K562 (cell line): ENCODE measurements at regions not wholly inside any gene's neighbourhood (a gene's known extent, or its start where the extent isn't known, plus 50 kb on each side); places are given as distances from the start of the nearest gene placed in this dataset.

Source experiments
- BDP1 ChIP-seq: IDR thresholded peaks from 3 replicates; pipeline ENCODE4 v1.6.1; 2011; ENCODE audit not compliant: insufficient read length, insufficient read depth
- CTCF ChIP-seq, 3 experiments: IDR thresholded peaks in 2 of 3; conservative IDR thresholded peaks in 1 of 3; 2 replicates each; pipeline ENCODE4 v1.5.1; 2011 to 2012; ENCODE audit warnings: low read length in 3 of 3, mild to moderate bottlenecking in 3 of 3, control low read depth in 2 of 3, improper control_type of control experiment in 1 of 3, inconsistent platforms in 1 of 3, low read depth in 1 of 3, mixed read lengths in 1 of 3, moderate library complexity in 1 of 3; ENCODE audit not compliant: insufficient read depth in 2 of 3
- IRF1 ChIP-seq: sonication (generic); formaldehyde crosslinking; IDR thresholded peaks from 2 replicates; pipeline ENCODE4 v1.8.0; 2022; ENCODE audit warnings: missing genetic modification reagents, mild to moderate bottlenecking, borderline replicate concordance
- MXI1 ChIP-seq: IDR thresholded peaks from 2 replicates; pipeline ENCODE4 v1.6.1; 2011; ENCODE audit warnings: low read depth, mild to moderate bottlenecking, improper control_type of control experiment, low read length
- NRF1 ChIP-seq, 2 experiments: fragments of 450-650 bp; IDR thresholded peaks in 1 of 2; conservative IDR thresholded peaks in 1 of 2; 2 replicates each; pipeline ENCODE4 v1.6.1; 2014; ENCODE audit warnings: mild to moderate bottlenecking in 2 of 2
- ZNF23 ChIP-seq: fragments of 250-450 bp; sonication (Bioruptor Pico); IDR thresholded peaks from 2 replicates; pipeline ENCODE4 v1.4.0; 2020; ENCODE audit warnings: mild to moderate bottlenecking
- ZNF239 ChIP-seq: fragments of 250-450 bp; sonication (Bioruptor Pico); IDR thresholded peaks from 2 replicates; pipeline ENCODE4 v1.4.0; 2020; ENCODE audit warnings: mild to moderate bottlenecking

- TF ChIP-seq CTCF (IDR thresholded peaks at IDR 0.05 in 2 of 3, conservative IDR thresholded peaks at IDR 0.05 in 1 of 3; ENCODE audit: insufficient read depth in 2 of 3, low read depth in 1 of 3, low read length in 3 of 3): no peak
- no peak for TF ChIP-seq NRF1 (conservative IDR thresholded peaks at IDR 0.05 in 1 of 2, IDR thresholded peaks at IDR 0.05 in 1 of 2)
- no peak for TF ChIP-seq ZNF23
- TF ChIP-seq MXI1: no peak
- no peak for TF ChIP-seq IRF1 (CRISPR knock-in tag)
- TF ChIP-seq BDP1: no peak
- no peak for TF ChIP-seq ZNF239 (CRISPR knock-in tag)
Observed at GRCh38 chr6:30264743-30265142, 51.5 kb upstream of the TRIM26 start.
